D341Med (cell line): ENCODE measurements at regions not wholly inside any gene's neighbourhood (a gene's known extent, or its start where the extent isn't known, plus 50 kb on each side); places are given as distances from the start of the nearest gene placed in this dataset.
"Not testable (repeated sequence)": the region's sequence is repeated elsewhere in the genome, so short reads cannot be mapped to it uniquely, and the experiment has no call there.

Experiments
- DNase-seq: peaks from one replicate; pipeline ENCODE4 v3.0.0; 2012; ENCODE audit warnings: low spot score

GRCh38 chr2:160550048-160550447 lies 56.4 kb upstream of the RBMS1 start:
- DNase-seq, result no peak

- no peak for DNase-seq
These were observed 57.7 kb upstream of the RBMS1 start for GRCh38 chr2:160551259-160551658.

GRCh38 chr2:160555420-160556071 lies 61.9 kb upstream of the RBMS1 start:
- no peak for DNase-seq

GRCh38 chr2:160557903-160558302 lies 64.3 kb upstream of the RBMS1 start:
- DNase-seq, result no peak

GRCh38 chr2:160558531-160558930 lies 64.9 kb upstream of the RBMS1 start:
- no peak for DNase-seq

GRCh38 chr2:160561551-160562295 lies 68.1 kb upstream of the RBMS1 start:
- no peak for DNase-seq

GRCh38 chr2:160562730-160563129 lies 69.1 kb upstream of the RBMS1 start:
- no peak for DNase-seq

GRCh38 chr2:160564591-160564990 lies 71.0 kb upstream of the RBMS1 start:
- no peak for DNase-seq

- no peak for DNase-seq
These were observed 71.7 kb upstream of the RBMS1 start for GRCh38 chr2:160565099-160565845.

GRCh38 chr2:160566717-160567116 lies 73.1 kb upstream of the RBMS1 start:
- DNase-seq, result no peak

- no peak for DNase-seq
These were observed 75.2 kb upstream of the RBMS1 start for GRCh38 chr2:160568856-160569255.

GRCh38 chr2:160570376-160570775 lies 76.8 kb upstream of the RBMS1 start:
- no peak for DNase-seq

- DNase-seq, result no peak
These were observed 81.0 kb upstream of the RBMS1 start for GRCh38 chr2:160574468-160575140.

- no peak for DNase-seq
These were observed 81.8 kb upstream of the RBMS1 start for GRCh38 chr2:160575368-160575767.

- no peak for DNase-seq
These were observed 82.5 kb upstream of the RBMS1 start for GRCh38 chr2:160576054-160576499.

- not testable (repeated sequence) for DNase-seq
These were observed 83.5 kb upstream of the RBMS1 start for GRCh38 chr2:160577081-160577480.

GRCh38 chr2:160581035-160581434 lies 87.4 kb upstream of the RBMS1 start:
- no peak for DNase-seq

- no peak for DNase-seq
These were observed 87.8 kb upstream of the RBMS1 start for GRCh38 chr2:160581448-160581847.

- no peak for DNase-seq
These were observed 88.5 kb upstream of the RBMS1 start for GRCh38 chr2:160582081-160582480.

- no peak for DNase-seq
These were observed 89.0 kb upstream of the RBMS1 start for GRCh38 chr2:160582490-160583145.

- no peak for DNase-seq
These were observed 89.5 kb upstream of the RBMS1 start for GRCh38 chr2:160583146-160583535.
